ENCODE measurements at regions not wholly inside any gene's neighbourhood (a gene's known extent, or its start where the extent isn't known, plus 50 kb on each side); places are given as distances from the start of the nearest gene placed in this dataset.

GRCh38 chr3:101131767-101132166 is 138.5 kb upstream of the ABI3BP start:
- H3K9me3 ChIP-seq: no peaks in the 10 kb centered on the region
- intact Hi-C loops (cut with DNase I): no loop called here
- no peak for DNase-seq
- H3K36me3 ChIP-seq: no peaks in the 10 kb centered on the region
- H3K9ac ChIP-seq (ENCODE audit: low read depth in 2 of 2, low read length in 2 of 2): no peak overlapping the region
- no peaks in the 10 kb centered on the region for H3K27me3 ChIP-seq
- H3K4me1 ChIP-seq: no peaks in the 10 kb centered on the region
- no peak for TF ChIP-seq CTCF (IDR thresholded peaks at IDR 0.05)
- H3K4me3 ChIP-seq: no peak overlapping the region
- H3K27ac ChIP-seq: no peak overlapping the region

GRCh38 chr3:101128786-101129185 is 135.6 kb upstream of the ABI3BP start:
- intact Hi-C loops (cut with DNase I): no loop called here
- no peak for DNase-seq

GRCh38 chr3:101128001-101128400 is 134.8 kb upstream of the ABI3BP start:
- intact Hi-C loops (cut with DNase I): no loop called here
- Histone ChIP-seq H3K4me3 (no peak overlapping the region), H3K9me3 (no peaks in the 10 kb centered on the region), H3K27me3 (no peaks in the 10 kb centered on the region), H3K4me1 (no peaks in the 10 kb centered on the region), H3K9ac (ENCODE audit: low read depth in 2 of 2, low read length in 2 of 2) (no peak overlapping the region), H3K36me3 (no peaks in the 10 kb centered on the region), H3K27ac (no peak overlapping the region)
- no peak for DNase-seq
- no peak for TF ChIP-seq CTCF (IDR thresholded peaks at IDR 0.05)

More at GRCh38 chr3:101128786-101129185, 135.6 kb upstream of the ABI3BP start:
- Histone ChIP-seq H3K36me3 (no peaks in the 10 kb centered on the region), H3K9ac (ENCODE audit: low read depth in 2 of 2, low read length in 2 of 2) (no peak overlapping the region), H3K27ac (no peak overlapping the region), H3K27me3 (no peaks in the 10 kb centered on the region), H3K4me3 (no peak overlapping the region), H3K9me3 (no peaks in the 10 kb centered on the region), H3K4me1 (no peaks in the 10 kb centered on the region)
- TF ChIP-seq CTCF (IDR thresholded peaks at IDR 0.05): no peak

GRCh38 chr3:101124125-101124524 is 130.9 kb upstream of the ABI3BP start:
- Histone ChIP-seq H3K9me3 (no peaks in the 10 kb centered on the region), H3K27ac (no peak overlapping the region), H3K36me3 (no peaks in the 10 kb centered on the region), H3K27me3 (no peaks in the 10 kb centered on the region), H3K4me1 (no peaks in the 10 kb centered on the region), H3K4me3 (no peak overlapping the region), H3K9ac (ENCODE audit: low read depth in 2 of 2, low read length in 2 of 2) (no peak overlapping the region)
- intact Hi-C loops (cut with DNase I): no loop called here
- no peak for TF ChIP-seq CTCF (IDR thresholded peaks at IDR 0.05)
- DNase-seq: no peak

- Histone ChIP-seq H3K9me3 (no peaks in the 10 kb centered on the region), H3K36me3 (no peaks in the 10 kb centered on the region), H3K27ac (peak overlapping the region; percentile 2), H3K9ac (ENCODE audit: low read depth in 2 of 2, low read length in 2 of 2) (no peak overlapping the region), H3K27me3 (no peaks in the 10 kb centered on the region), H3K4me3 (no peak overlapping the region), H3K4me1 (no peaks in the 10 kb centered on the region)
- no peak for TF ChIP-seq CTCF (IDR thresholded peaks at IDR 0.05)
- intact Hi-C loops (cut with DNase I): no loop called here
- peak; percentile 21 for DNase-seq
Measured at GRCh38 chr3:101123081-101123480, 129.9 kb upstream of the ABI3BP start.

GRCh38 chr3:101122681-101123080 is 129.5 kb upstream of the ABI3BP start:
- Histone ChIP-seq H3K9ac (ENCODE audit: low read depth in 2 of 2, low read length in 2 of 2) (no peak overlapping the region), H3K9me3 (no peaks in the 10 kb centered on the region), H3K27me3 (no peaks in the 10 kb centered on the region), H3K4me3 (no peak overlapping the region), H3K36me3 (no peaks in the 10 kb centered on the region), H3K4me1 (no peaks in the 10 kb centered on the region), H3K27ac (peak overlapping the region; percentile 2)
- no peak for DNase-seq
- no peak for TF ChIP-seq CTCF (IDR thresholded peaks at IDR 0.05)
- intact Hi-C loops (cut with DNase I): no loop called here

Data from colonic mucosa (tissue), 4 donors.